SK-N-MC (cell line): ENCODE measurements at regions not wholly inside any gene's neighbourhood (a gene's known extent, or its start where the extent isn't known, plus 50 kb on each side); places are given as distances from the start of the nearest gene placed in this dataset.

Experiments used
- EZH2 ChIP-seq: fragments of 200-600 bp; sonication (generic); IDR thresholded peaks from one replicate; pipeline ENCODE4 v1.6.1; 2017; ENCODE audit warnings: antibody characterized with exemption
- FOXP2 ChIP-seq: optimal IDR thresholded peaks from 2 replicates; pipeline ENCODE3; 2011; ENCODE audit warnings: mild to moderate bottlenecking, moderate library complexity; ENCODE audit not compliant: insufficient read depth; ENCODE audit errors: extremely low read length, control extremely low read depth
- POLR2AphosphoS5 ChIP-seq: IDR thresholded peaks from 2 replicates; pipeline ENCODE4 v1.6.1; 2012; ENCODE audit warnings: mild to moderate bottlenecking, low read depth, low read length, borderline replicate concordance

- TF ChIP-seq EZH2 (no peak), POLR2AphosphoS5 (no peak), FOXP2 (no peak)
These were observed 492.9 kb downstream of the VRK1 start for GRCh38 chr14:97290065-97290464.
